GM21447 (cell line): ENCODE measurements at regions not wholly inside any gene's neighbourhood (a gene's known extent, or its start where the extent isn't known, plus 50 kb on each side); places are given as distances from the start of the nearest gene placed in this dataset.
"Not testable (repeated sequence)": the region's sequence is repeated elsewhere in the genome, so short reads cannot be mapped to it uniquely, and the experiment has no call there.

Experiments
- ATAC-seq: cut with Tn5 transposase; IDR thresholded peaks from one replicate; pipeline ENCODE4 v1.9.1; 2021; ENCODE audit not compliant: unreplicated experiment

DNA sequence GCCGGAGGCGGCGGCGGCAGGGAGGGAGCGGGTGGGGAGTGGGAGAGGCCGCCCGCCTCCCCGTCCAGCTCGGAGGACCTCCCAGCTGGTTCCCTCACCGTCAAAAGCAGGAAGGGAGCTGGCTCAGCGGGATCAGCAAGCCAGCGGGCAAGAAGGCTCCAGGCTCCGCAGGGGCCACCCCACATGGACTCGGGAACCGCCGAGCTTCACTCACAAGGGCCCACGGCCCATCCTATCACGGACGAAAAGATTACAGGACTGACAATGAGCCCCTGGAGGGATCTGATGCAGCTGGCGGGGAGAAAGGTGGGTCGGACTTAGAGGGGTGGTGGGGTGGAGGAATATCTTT, 86.3 kb downstream of the FAM72B start:
- ATAC-seq = not testable (repeated sequence)

- not testable (repeated sequence) for ATAC-seq
These were observed 75.1 kb downstream of the FAM72B start for GRCh38 chr1:121109025-121109424.

DNA sequence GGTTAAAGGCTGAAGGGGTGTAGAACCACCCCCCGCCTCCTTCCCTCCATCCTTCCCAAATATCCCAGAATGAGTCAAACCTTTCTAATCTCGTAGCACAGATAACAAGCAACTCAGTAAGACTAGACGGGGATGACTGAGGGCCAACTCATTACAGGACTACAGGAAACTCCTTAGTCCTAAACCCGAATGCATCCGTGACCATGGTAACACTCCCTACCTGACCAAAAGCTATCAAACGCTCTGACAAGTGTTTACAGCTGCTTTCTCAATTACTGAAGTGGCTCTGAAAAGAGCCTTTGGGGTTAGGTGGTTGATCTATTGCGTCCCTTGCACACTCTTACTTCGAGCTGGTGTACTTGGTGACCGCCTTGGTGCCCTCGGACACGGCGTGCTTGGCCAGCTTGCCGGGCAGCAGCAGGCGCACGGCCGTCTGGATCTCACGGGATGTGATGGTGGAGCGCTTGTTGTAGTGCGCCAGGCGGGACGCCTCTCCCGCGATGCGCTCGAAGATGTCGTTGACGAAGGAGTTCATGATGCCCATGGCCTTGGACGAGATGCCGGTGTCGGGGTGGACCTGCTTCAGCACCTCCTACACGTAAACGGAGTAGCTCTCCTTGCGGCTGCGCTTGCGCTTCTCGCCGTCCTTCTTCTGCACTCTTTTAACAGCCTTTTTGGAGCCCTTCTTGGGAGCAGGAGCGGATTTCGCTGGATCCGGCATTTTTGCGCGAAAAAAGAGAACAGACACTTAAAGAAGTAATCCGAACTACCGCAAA, 67.4 kb downstream of the FAM72B start:
- ATAC-seq = not testable (repeated sequence)

GRCh38 chr1:121117298-121117611, 66.9 kb downstream of the FAM72B start:
- ATAC-seq = not testable (repeated sequence)

- ATAC-seq = not testable (repeated sequence)
These were observed 66.3 kb downstream of the FAM72B start for GRCh38 chr1:121117622-121118479.
